GM12864 (cell line): ENCODE measurements at regions not wholly inside any gene's neighbourhood (a gene's known extent, or its start where the extent isn't known, plus 50 kb on each side); places are given as distances from the start of the nearest gene placed in this dataset.

Experiments used
- DNase-seq: peaks from one replicate; pipeline ENCODE4 v3.0.0-alpha.2; 2011; ENCODE audit warnings: low read depth
- H3K4me3 ChIP-seq: 2 replicates; pipeline ENCODE4 v1.5.1; 2011; ENCODE audit warnings: mild to moderate bottlenecking, low read depth, low read length, control low read depth
- CTCF ChIP-seq: IDR thresholded peaks from 2 replicates; pipeline ENCODE4 v1.5.1; 2011; ENCODE audit warnings: low read depth, mild to moderate bottlenecking, moderate library complexity, low read length, control low read depth, inconsistent platforms; ENCODE audit errors: missing control alignments

GRCh38 chr4:37138789-37139188 lies 105.8 kb upstream of the NWD2 start:
- H3K4me3 ChIP-seq: no peak overlapping the region
- no peak for DNase-seq
- no peak for TF ChIP-seq CTCF

GRCh38 chr4:37139987-37140386 lies 104.6 kb upstream of the NWD2 start:
- no peak for TF ChIP-seq CTCF
- H3K4me3 ChIP-seq: no peak overlapping the region
- DNase-seq: no peak

DNA sequence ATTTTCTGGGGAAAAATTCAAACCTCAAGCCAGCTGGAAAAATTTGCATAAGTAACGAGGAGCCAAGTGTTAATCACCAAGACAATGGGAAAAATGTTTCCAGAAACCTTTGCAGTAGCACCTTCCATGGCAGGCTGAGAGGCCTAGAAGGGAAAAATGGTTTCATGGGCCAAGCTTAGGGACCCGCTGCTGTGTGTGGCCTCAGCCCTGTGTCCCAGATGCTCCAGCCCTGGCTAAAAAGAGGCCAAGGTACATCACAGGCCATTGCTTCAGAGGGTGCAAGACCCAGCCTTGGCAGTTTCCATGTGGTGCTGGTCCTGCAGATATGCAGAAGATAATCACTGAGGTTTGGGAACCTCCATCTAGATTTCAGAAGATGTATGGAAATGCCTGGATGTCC lies 98.3 kb upstream of the NWD2 start:
- TF ChIP-seq CTCF: no peak
- no peak overlapping the region for H3K4me3 ChIP-seq
- DNase-seq: no peak

DNA sequence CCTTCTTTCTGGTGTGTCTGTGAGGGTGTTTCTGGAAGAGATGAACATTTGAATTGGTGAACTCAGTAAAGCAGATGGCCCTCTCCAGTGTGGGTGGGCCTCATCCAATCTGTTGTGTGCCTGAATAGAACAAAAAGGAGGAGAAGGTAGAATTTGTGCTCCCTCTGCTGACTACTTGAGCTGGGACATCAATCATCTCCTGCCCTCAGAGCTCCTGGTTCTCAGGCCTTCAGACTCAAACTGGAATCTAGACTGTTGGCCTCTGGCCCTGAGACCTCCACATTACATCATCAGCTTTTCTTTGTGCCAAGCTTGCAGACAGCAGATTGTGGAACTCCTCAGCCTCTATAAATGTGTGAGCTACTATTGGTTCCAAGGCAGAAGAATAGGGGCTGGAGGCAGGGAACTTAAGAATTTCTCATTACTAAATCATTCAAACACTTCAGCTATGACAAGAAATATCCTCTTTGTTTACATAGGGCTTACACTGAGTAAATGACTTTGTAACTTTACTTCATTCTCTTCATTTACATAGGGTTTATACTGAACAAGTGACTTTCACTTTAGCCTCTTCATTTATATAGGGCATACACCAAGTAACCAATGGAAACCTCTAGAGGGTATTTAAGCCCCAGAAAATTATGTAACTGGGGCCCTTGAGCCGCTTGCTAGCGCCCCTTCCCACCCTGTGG lies 86.9 kb upstream of the NWD2 start:
- H3K4me3 ChIP-seq: no peak overlapping the region
- no peak for DNase-seq
- no peak for TF ChIP-seq CTCF

DNA sequence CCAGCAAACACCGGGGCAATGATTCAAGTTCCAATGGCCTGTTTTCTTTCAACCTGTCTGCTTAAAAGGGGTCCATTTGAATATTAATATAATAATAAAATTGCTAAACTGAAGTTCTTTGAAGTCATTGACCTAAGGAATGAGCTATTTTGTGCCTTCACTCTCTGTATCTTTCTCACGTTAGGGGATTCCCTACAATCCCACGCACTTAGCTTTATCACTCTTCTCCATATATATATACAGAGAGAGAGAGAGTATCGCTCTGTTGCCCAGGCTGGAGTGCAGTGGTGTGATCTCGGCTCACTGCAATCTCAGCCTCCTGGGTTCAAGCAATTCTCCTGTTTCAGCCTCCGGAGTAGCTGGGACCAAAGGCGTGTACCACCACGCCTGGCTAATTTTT lies 83.9 kb upstream of the NWD2 start:
- DNase-seq: peak; percentile 10
- H3K4me3 ChIP-seq: no peak overlapping the region
- no peak for TF ChIP-seq CTCF

GRCh38 chr4:37165844-37166243 lies 78.7 kb upstream of the NWD2 start:
- no peak overlapping the region for H3K4me3 ChIP-seq
- DNase-seq: no peak
- TF ChIP-seq CTCF: no peak

DNA sequence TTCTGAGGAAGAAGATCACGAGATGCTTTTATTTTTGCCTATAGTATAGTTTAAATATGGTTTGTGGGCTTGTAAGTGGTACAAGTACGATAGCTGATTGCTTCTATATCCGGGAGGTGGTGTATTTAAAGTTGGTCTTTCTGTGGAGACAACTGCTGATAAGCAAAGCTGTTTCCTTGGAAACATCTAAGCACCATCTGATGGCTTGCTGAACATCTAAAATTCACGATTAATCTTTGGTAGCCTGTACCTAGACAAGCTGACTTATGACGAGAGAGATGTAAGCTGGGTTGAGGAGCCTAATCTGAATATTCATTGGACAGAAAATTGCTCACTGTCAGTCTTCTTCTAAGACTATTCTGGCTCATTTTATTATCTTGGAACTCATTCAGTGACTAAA lies 74.6 kb upstream of the NWD2 start:
- H3K4me3 ChIP-seq: no peak overlapping the region
- no peak for DNase-seq
- no peak for TF ChIP-seq CTCF
